Activated T-cell treated with anti-CD3 and anti-CD28 coated beads for 1 hour (primary cell): ENCODE measurements at regions not wholly inside any gene's neighbourhood (a gene's known extent, or its start where the extent isn't known, plus 50 kb on each side); places are given as distances from the start of the nearest gene placed in this dataset.

Source experiments
- DNase-seq: peaks from one replicate; pipeline ENCODE4 v3.0.0-alpha.2; 2020; ENCODE audit warnings: low read depth

GRCh38 chr6:137690034-137690433 is 177.0 kb upstream of the TNFAIP3 start:
- no peak for DNase-seq

DNA sequence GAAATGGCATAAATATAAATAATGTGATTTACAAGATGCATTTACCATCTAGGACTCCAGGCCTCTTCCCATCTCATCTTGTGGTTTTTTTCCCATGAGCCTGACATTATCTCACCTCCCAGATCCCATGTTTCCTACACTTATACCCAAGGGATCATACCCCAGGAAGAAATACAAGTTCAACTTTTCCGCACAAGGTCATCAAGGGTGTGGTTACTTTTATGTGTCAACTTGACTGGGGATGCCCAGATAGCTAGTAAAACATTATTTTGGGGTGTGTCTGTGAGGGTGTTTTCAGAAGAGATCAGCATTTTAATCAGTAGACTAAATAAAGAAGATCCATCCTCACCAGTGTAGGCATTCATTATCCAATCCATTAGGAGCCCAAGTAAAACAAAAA is 176.3 kb upstream of the TNFAIP3 start:
- no peak for DNase-seq

DNA sequence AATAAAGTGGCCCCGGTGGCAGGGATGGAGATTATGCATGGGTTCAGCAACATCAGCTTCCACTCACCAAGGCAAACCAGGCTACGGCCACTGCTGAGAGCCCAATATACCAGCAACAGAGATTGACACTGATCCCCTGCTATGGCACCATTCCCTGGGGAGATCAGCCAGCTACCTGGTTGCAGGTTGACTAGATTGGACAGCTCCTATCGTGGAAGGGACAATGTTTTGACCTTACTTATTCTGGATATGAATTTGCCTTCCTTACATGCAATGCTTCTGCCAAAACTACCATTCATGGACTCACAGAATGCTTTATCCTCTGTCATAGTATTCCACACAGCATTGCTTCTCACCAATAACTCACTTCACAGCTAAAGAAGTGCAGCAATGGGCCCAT is 174.8 kb upstream of the TNFAIP3 start:
- no peak for DNase-seq

GRCh38 chr6:137692806-137693205 is 174.3 kb upstream of the TNFAIP3 start:
- no peak for DNase-seq

DNA sequence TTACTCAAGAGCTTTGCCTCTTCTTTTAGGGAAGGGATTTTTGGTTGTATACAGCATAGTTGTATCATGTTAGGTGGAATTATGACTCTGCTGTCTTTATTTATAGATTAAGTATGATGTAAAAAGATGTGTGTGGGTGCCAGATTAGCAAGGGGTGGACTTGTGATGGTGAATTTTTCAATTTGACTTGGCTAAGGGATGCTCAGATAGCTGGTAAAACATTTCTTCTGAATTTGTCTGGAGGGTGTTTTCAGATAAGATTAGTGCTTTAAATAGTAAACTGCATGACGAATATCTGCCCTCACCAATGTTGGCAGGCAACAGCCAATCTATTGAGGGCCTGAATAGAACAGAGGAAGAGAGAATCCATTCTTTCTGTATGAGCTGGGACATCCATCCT is 173.3 kb upstream of the TNFAIP3 start:
- no peak for DNase-seq

- no peak for DNase-seq
Measured at GRCh38 chr6:137696765-137697164, 170.3 kb upstream of the TNFAIP3 start.

GRCh38 chr6:137697267-137697938 is 169.7 kb upstream of the TNFAIP3 start:
- DNase-seq, result no peak

DNA sequence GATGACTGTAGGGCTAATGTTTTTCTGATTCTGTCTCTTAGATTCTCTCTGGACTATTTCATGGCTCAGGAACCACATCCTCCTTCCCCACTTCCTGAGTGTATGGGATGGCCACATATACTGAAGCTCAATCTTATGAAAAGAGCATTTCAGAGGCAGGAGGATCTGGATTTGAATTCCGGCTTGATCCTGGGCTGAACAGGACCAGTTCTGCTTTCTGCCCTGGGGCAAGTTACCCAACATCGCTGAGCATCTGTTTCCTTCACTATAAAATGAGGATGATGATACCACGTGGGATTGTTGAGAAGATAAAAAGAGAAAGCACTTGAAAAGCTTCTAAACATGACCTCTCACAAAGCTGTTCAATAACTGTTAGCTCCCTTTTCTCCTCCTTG is 168.4 kb upstream of the TNFAIP3 start:
- no peak for DNase-seq

DNA sequence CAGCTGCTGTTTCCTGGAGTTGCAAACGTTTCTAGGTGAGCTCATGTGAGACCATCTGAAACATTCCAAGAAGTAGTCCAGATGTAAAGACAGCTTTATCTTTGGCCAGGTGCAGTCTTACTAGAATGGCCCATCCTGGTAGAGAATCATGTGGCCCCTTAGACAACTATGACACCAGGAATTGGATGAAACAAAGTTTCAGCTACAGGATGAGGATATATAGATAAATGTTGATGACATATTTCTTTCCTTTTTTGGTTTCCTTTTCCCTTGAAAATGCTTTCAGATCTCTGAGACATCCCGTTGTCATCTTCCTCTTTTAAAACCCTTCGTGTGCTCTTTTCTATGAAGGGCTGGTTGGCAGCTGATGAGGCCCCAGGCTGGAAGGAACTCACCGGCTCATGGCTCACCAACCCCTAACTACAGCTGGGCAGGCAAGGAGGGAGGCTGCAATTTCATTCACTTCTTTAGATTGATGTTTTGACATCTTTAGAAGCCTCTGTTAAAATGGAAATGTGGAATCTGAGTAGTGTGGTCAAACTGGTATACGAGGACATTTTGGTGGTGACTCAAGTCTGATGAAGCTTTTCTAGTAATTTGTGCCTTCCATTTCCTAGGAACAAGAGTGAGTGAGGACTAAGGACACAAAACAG is 167.9 kb upstream of the TNFAIP3 start:
- DNase-seq, result no peak

DNA sequence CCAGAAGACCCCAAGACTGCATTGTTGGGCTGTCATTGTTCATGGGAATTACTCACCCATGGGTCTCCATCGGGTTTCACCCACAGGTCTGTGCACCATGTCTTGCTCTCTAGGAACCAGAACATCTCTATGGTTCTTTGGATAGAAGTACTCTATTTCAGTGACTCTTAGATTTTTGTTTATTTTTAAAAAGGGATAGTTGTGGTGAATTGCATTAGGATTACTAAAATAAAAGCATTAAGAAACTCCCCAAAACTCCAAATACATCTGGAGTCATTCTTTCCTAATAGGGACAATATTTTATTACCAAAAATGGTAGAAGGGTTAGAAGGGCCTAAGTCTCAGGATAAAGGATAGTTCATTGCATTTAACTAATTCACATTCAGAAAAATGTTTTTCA is 166.9 kb upstream of the TNFAIP3 start:
- no peak for DNase-seq

GRCh38 chr6:137700751-137701477 is 166.1 kb upstream of the TNFAIP3 start:
- no peak for DNase-seq

- no peak for DNase-seq
Measured at GRCh38 chr6:137701942-137702341, 165.1 kb upstream of the TNFAIP3 start.

- no peak for DNase-seq
Measured at GRCh38 chr6:137702791-137703424, 164.2 kb upstream of the TNFAIP3 start.

GRCh38 chr6:137704802-137705159 is 162.3 kb upstream of the TNFAIP3 start:
- no peak for DNase-seq

GRCh38 chr6:137705160-137706082 is 161.6 kb upstream of the TNFAIP3 start:
- peak; percentile 68 for DNase-seq

GRCh38 chr6:137706083-137706750 is 160.8 kb upstream of the TNFAIP3 start:
- no peak for DNase-seq

GRCh38 chr6:137707038-137707589 is 159.9 kb upstream of the TNFAIP3 start:
- DNase-seq, result no peak

GRCh38 chr6:137707590-137708360 is 159.3 kb upstream of the TNFAIP3 start:
- peak; percentile 58 for DNase-seq

GRCh38 chr6:137708481-137708880 is 158.6 kb upstream of the TNFAIP3 start:
- DNase-seq, result no peak
